NB4 (cell line): ENCODE measurements at regions not wholly inside any gene's neighbourhood (a gene's known extent, or its start where the extent isn't known, plus 50 kb on each side); places are given as distances from the start of the nearest gene placed in this dataset.
"Not testable (repeated sequence)": the region's sequence is repeated elsewhere in the genome, so short reads cannot be mapped to it uniquely, and the experiment has no call there.

Source experiments
- DNase-seq: peaks from one replicate; pipeline ENCODE4 v3.0.0; 2010; ENCODE audit warnings: low read depth
- H3K4me3 ChIP-seq: one replicate; pipeline ENCODE4 v1.5.1; 2011; ENCODE audit warnings: mild to moderate bottlenecking, low read depth, low read length, moderate library complexity
- CTCF ChIP-seq: IDR thresholded peaks from one replicate; pipeline ENCODE4 v1.5.1; 2012; ENCODE audit warnings: low read depth, low read length
- MAX ChIP-seq: IDR thresholded peaks from 2 replicates; pipeline ENCODE4 v1.6.1; 2011; ENCODE audit warnings: low read depth, low read length
- MYC ChIP-seq: IDR thresholded peaks from 2 replicates; pipeline ENCODE4 v1.6.1; 2011; ENCODE audit warnings: low read depth, low read length
- POLR2A ChIP-seq: IDR thresholded peaks from 2 replicates; pipeline ENCODE4 v1.6.1; 2011; ENCODE audit warnings: mild to moderate bottlenecking; ENCODE audit not compliant: insufficient read length; ENCODE audit errors: extremely low read depth

- no peak for DNase-seq
- H3K4me3 ChIP-seq = no peak overlapping the region
- TF ChIP-seq POLR2A = no peak
- no peak for TF ChIP-seq MYC
- TF ChIP-seq CTCF = no peak
- no peak for TF ChIP-seq MAX
Measured at GRCh38 chr2:189312211-189312610, 129.1 kb upstream of the WDR75 start.

- no peak for TF ChIP-seq MAX
- no peak for TF ChIP-seq MYC
- TF ChIP-seq POLR2A = no peak
- no peak for TF ChIP-seq CTCF
- no peak for DNase-seq
- no peak overlapping the region for H3K4me3 ChIP-seq
Measured at GRCh38 chr2:189312643-189313042, 128.6 kb upstream of the WDR75 start.

GRCh38 chr2:189318761-189319160 lies 122.5 kb upstream of the WDR75 start:
- no peak for TF ChIP-seq MAX
- no peak for TF ChIP-seq CTCF
- no peak for TF ChIP-seq POLR2A
- no peak for TF ChIP-seq MYC
- no peak overlapping the region for H3K4me3 ChIP-seq
- DNase-seq = no peak

GRCh38 chr2:189319424-189319823 lies 121.8 kb upstream of the WDR75 start:
- not testable (repeated sequence) for DNase-seq, H3K4me3 ChIP-seq

GRCh38 chr2:189327879-189328847 lies 113.1 kb upstream of the WDR75 start:
- no peak for DNase-seq
- no peak overlapping the region for H3K4me3 ChIP-seq
- no peak for TF ChIP-seq MAX
- no peak for TF ChIP-seq POLR2A
- no peak for TF ChIP-seq CTCF
- no peak for TF ChIP-seq MYC

GRCh38 chr2:189328848-189329245 lies 112.4 kb upstream of the WDR75 start:
- TF ChIP-seq POLR2A (no peak), CTCF (no peak), MAX (no peak), MYC (no peak)
- no peak overlapping the region for H3K4me3 ChIP-seq
- DNase-seq = no peak
